ENCODE measurements at regions not wholly inside any gene's neighbourhood (a gene's known extent, or its start where the extent isn't known, plus 50 kb on each side); places are given as distances from the start of the nearest gene placed in this dataset.

GRCh38 chr16:66193543-66194229, 172.8 kb upstream of the CDH5 start:
- DNase-seq (ENCODE audit: low read depth in 1 of 2, low spot score in 1 of 2): no peak
- no peaks in the 10 kb centered on the region for H3K27me3 ChIP-seq (ENCODE audit: insufficient read depth, poor library complexity, severe bottlenecking)
- TF ChIP-seq CTCF (IDR thresholded peaks at IDR 0.05; ENCODE audit: insufficient read depth, low read length) (no peak), POLR2AphosphoS5 (IDR thresholded peaks at IDR 0.05; ENCODE audit: low read depth) (no peak), GABPA (IDR thresholded peaks at IDR 0.05; ENCODE audit: low read depth) (no peak), SPI1 (IDR thresholded peaks at IDR 0.05; ENCODE audit: borderline replicate concordance, low read depth) (no peak), REST (IDR thresholded peaks at IDR 0.05; ENCODE audit: insufficient replicate concordance, low read depth) (no peak)
- H3K4me3 ChIP-seq (replicated peaks; ENCODE audit: insufficient read depth, low read length): no peak overlapping the region
- H3K27ac ChIP-seq (replicated peaks): no peak overlapping the region

GRCh38 chr16:66190411-66190810, 176.1 kb upstream of the CDH5 start:
- Histone ChIP-seq H3K27me3 (ENCODE audit: insufficient read depth, poor library complexity, severe bottlenecking) (no peaks in the 10 kb centered on the region), H3K27ac (replicated peaks) (no peak overlapping the region), H3K4me3 (replicated peaks; ENCODE audit: insufficient read depth, low read length) (no peak overlapping the region)
- DNase-seq (ENCODE audit: low read depth in 1 of 2, low spot score in 1 of 2): no peak
- TF ChIP-seq POLR2AphosphoS5 (IDR thresholded peaks at IDR 0.05; ENCODE audit: low read depth) (no peak), GABPA (IDR thresholded peaks at IDR 0.05; ENCODE audit: low read depth) (no peak), REST (IDR thresholded peaks at IDR 0.05; ENCODE audit: insufficient replicate concordance, low read depth) (no peak), SPI1 (IDR thresholded peaks at IDR 0.05; ENCODE audit: borderline replicate concordance, low read depth) (no peak), CTCF (IDR thresholded peaks at IDR 0.05; ENCODE audit: insufficient read depth, low read length) (no peak)

- Histone ChIP-seq H3K27me3 (ENCODE audit: insufficient read depth, poor library complexity, severe bottlenecking) (no peaks in the 10 kb centered on the region), H3K4me3 (replicated peaks; ENCODE audit: insufficient read depth, low read length) (no peak overlapping the region), H3K27ac (replicated peaks) (no peak overlapping the region)
- no peak for DNase-seq (ENCODE audit: low read depth in 1 of 2, low spot score in 1 of 2)
- TF ChIP-seq REST (IDR thresholded peaks at IDR 0.05; ENCODE audit: insufficient replicate concordance, low read depth): no peak
Measured at GRCh38 chr16:66189951-66190350, 176.5 kb upstream of the CDH5 start.
